HL-60 (cell line): ENCODE measurements at regions not wholly inside any gene's neighbourhood (a gene's known extent, or its start where the extent isn't known, plus 50 kb on each side); places are given as distances from the start of the nearest gene placed in this dataset.

Experiments used
- GABPA ChIP-seq: IDR thresholded peaks from 2 replicates; pipeline ENCODE4 v1.6.1; 2012; ENCODE audit warnings: low read depth
- POLR2AphosphoS5 ChIP-seq: IDR thresholded peaks from 2 replicates; pipeline ENCODE4 v1.6.1; 2012; ENCODE audit warnings: low read depth
- TF ChIP-seq, protein P1 (sequence below): IDR thresholded peaks from one replicate; pipeline ENCODE4 v1.5.1; 2011; ENCODE audit warnings: low read length, control low read depth, inconsistent platforms; ENCODE audit not compliant: insufficient read depth
- TF ChIP-seq, protein P2 (sequence below): IDR thresholded peaks from 2 replicates; pipeline ENCODE4 v1.6.1; 2012; ENCODE audit warnings: low read depth; ENCODE audit not compliant: insufficient replicate concordance

DNA sequence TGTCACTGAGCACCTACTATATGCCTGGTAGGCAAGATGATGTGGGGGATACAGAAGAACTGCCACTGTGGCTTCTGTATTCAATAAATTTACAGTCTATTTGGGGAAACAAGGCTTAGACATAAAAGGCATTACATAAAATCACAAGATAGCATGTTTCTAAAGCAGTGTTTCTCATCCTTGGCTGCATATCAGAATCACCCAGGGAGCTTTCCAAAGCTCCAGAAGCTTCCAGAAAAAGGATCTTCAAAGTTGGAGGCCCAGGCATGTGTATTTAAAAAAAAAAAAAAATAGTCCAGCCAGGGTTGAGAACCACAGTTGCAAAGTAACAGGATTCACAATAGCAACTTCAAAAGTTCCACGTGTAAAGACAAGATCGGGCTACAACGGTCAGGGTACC, 112.4 kb upstream of the SPACA1 start:
- TF ChIP-seq POLR2AphosphoS5 (no peak), GABPA (no peak)
- TF ChIP-seq, protein P1, sequence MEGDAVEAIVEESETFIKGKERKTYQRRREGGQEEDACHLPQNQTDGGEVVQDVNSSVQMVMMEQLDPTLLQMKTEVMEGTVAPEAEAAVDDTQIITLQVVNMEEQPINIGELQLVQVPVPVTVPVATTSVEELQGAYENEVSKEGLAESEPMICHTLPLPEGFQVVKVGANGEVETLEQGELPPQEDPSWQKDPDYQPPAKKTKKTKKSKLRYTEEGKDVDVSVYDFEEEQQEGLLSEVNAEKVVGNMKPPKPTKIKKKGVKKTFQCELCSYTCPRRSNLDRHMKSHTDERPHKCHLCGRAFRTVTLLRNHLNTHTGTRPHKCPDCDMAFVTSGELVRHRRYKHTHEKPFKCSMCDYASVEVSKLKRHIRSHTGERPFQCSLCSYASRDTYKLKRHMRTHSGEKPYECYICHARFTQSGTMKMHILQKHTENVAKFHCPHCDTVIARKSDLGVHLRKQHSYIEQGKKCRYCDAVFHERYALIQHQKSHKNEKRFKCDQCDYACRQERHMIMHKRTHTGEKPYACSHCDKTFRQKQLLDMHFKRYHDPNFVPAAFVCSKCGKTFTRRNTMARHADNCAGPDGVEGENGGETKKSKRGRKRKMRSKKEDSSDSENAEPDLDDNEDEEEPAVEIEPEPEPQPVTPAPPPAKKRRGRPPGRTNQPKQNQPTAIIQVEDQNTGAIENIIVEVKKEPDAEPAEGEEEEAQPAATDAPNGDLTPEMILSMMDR, result no peak
- TF ChIP-seq, protein P2, sequence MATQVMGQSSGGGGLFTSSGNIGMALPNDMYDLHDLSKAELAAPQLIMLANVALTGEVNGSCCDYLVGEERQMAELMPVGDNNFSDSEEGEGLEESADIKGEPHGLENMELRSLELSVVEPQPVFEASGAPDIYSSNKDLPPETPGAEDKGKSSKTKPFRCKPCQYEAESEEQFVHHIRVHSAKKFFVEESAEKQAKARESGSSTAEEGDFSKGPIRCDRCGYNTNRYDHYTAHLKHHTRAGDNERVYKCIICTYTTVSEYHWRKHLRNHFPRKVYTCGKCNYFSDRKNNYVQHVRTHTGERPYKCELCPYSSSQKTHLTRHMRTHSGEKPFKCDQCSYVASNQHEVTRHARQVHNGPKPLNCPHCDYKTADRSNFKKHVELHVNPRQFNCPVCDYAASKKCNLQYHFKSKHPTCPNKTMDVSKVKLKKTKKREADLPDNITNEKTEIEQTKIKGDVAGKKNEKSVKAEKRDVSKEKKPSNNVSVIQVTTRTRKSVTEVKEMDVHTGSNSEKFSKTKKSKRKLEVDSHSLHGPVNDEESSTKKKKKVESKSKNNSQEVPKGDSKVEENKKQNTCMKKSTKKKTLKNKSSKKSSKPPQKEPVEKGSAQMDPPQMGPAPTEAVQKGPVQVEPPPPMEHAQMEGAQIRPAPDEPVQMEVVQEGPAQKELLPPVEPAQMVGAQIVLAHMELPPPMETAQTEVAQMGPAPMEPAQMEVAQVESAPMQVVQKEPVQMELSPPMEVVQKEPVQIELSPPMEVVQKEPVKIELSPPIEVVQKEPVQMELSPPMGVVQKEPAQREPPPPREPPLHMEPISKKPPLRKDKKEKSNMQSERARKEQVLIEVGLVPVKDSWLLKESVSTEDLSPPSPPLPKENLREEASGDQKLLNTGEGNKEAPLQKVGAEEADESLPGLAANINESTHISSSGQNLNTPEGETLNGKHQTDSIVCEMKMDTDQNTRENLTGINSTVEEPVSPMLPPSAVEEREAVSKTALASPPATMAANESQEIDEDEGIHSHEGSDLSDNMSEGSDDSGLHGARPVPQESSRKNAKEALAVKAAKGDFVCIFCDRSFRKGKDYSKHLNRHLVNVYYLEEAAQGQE, result no peak
